ENCODE measurements at regions not wholly inside any gene's neighbourhood (a gene's known extent, or its start where the extent isn't known, plus 50 kb on each side); places are given as distances from the start of the nearest gene placed in this dataset.

GRCh38 chr15:73001840-73002239 is 50.4 kb upstream of the NEO1 start:
- Histone ChIP-seq H3K27me3 (ENCODE audit: control insufficient read depth, insufficient read depth, low read length) (no peaks in the 10 kb centered on the region), H3K4me3 (ENCODE audit: low read length) (no peak overlapping the region), H3K4me1 (ENCODE audit: control insufficient read depth, insufficient read depth, low read length) (peaks cover 19% of the 10 kb centered on the region), H3K9me3 (ENCODE audit: control insufficient read depth, low read length) (no peaks in the 10 kb centered on the region), H3K9ac (ENCODE audit: low read length) (no peak overlapping the region), H3K36me3 (ENCODE audit: control insufficient read depth, insufficient read depth, low read length) (no peaks in the 10 kb centered on the region)

- H3K4me3 ChIP-seq (ENCODE audit: low read length) = no peak overlapping the region
- no peaks in the 10 kb centered on the region for H3K9me3 ChIP-seq (ENCODE audit: control insufficient read depth, low read length)
- peaks cover 25% of the 10 kb centered on the region for H3K4me1 ChIP-seq (ENCODE audit: control insufficient read depth, insufficient read depth, low read length)
- H3K36me3 ChIP-seq (ENCODE audit: control insufficient read depth, insufficient read depth, low read length) = no peaks in the 10 kb centered on the region
- H3K27me3 ChIP-seq (ENCODE audit: control insufficient read depth, insufficient read depth, low read length) = no peaks in the 10 kb centered on the region
- H3K9ac ChIP-seq (ENCODE audit: low read length) = no peak overlapping the region
Observed at GRCh38 chr15:73000293-73000692, 52.0 kb upstream of the NEO1 start.

- Histone ChIP-seq H3K4me1 (ENCODE audit: control insufficient read depth, insufficient read depth, low read length) (peaks cover 32% of the 10 kb centered on the region), H3K27me3 (ENCODE audit: control insufficient read depth, insufficient read depth, low read length) (no peaks in the 10 kb centered on the region), H3K4me3 (ENCODE audit: low read length) (no peak overlapping the region), H3K36me3 (ENCODE audit: control insufficient read depth, insufficient read depth, low read length) (no peaks in the 10 kb centered on the region), H3K9ac (ENCODE audit: low read length) (no peak overlapping the region), H3K9me3 (ENCODE audit: control insufficient read depth, low read length) (no peaks in the 10 kb centered on the region)
Observed at GRCh38 chr15:72999586-72999985, 52.7 kb upstream of the NEO1 start.

- no peak overlapping the region for H3K9ac ChIP-seq (ENCODE audit: low read length)
- no peaks in the 10 kb centered on the region for H3K36me3 ChIP-seq (ENCODE audit: control insufficient read depth, insufficient read depth, low read length)
- H3K27me3 ChIP-seq (ENCODE audit: control insufficient read depth, insufficient read depth, low read length) = no peaks in the 10 kb centered on the region
- no peaks in the 10 kb centered on the region for H3K9me3 ChIP-seq (ENCODE audit: control insufficient read depth, low read length)
- peaks cover 33% of the 10 kb centered on the region for H3K4me1 ChIP-seq (ENCODE audit: control insufficient read depth, insufficient read depth, low read length)
- H3K4me3 ChIP-seq (ENCODE audit: low read length) = no peak overlapping the region
Observed at GRCh38 chr15:72998681-72999466, 53.4 kb upstream of the NEO1 start.

- Histone ChIP-seq H3K4me3 (ENCODE audit: low read length) (no peak overlapping the region), H3K9me3 (ENCODE audit: control insufficient read depth, low read length) (no peaks in the 10 kb centered on the region), H3K9ac (ENCODE audit: low read length) (no peak overlapping the region), H3K4me1 (ENCODE audit: control insufficient read depth, insufficient read depth, low read length) (peaks cover 33% of the 10 kb centered on the region), H3K27me3 (ENCODE audit: control insufficient read depth, insufficient read depth, low read length) (no peaks in the 10 kb centered on the region), H3K36me3 (ENCODE audit: control insufficient read depth, insufficient read depth, low read length) (no peaks in the 10 kb centered on the region)
Observed at GRCh38 chr15:72998226-72998625, 54.0 kb upstream of the NEO1 start.

- no peak overlapping the region for H3K4me3 ChIP-seq (ENCODE audit: low read length)
- H3K4me1 ChIP-seq (ENCODE audit: control insufficient read depth, insufficient read depth, low read length) = peaks cover 33% of the 10 kb centered on the region
- no peak overlapping the region for H3K9ac ChIP-seq (ENCODE audit: low read length)
- H3K36me3 ChIP-seq (ENCODE audit: control insufficient read depth, insufficient read depth, low read length) = no peaks in the 10 kb centered on the region
- H3K9me3 ChIP-seq (ENCODE audit: control insufficient read depth, low read length) = no peaks in the 10 kb centered on the region
- H3K27me3 ChIP-seq (ENCODE audit: control insufficient read depth, insufficient read depth, low read length) = no peaks in the 10 kb centered on the region
Observed at GRCh38 chr15:72995849-72996248, 56.4 kb upstream of the NEO1 start.

- Histone ChIP-seq H3K9ac (ENCODE audit: low read length) (peak overlapping the region; percentile 42), H3K4me3 (ENCODE audit: low read length) (no peak overlapping the region), H3K27me3 (ENCODE audit: control insufficient read depth, insufficient read depth, low read length) (no peaks in the 10 kb centered on the region), H3K4me1 (ENCODE audit: control insufficient read depth, insufficient read depth, low read length) (peaks cover 28% of the 10 kb centered on the region), H3K9me3 (ENCODE audit: control insufficient read depth, low read length) (no peaks in the 10 kb centered on the region), H3K36me3 (ENCODE audit: control insufficient read depth, insufficient read depth, low read length) (no peaks in the 10 kb centered on the region)
Observed at GRCh38 chr15:72994534-72995177, 57.6 kb upstream of the NEO1 start.

GRCh38 chr15:72992841-72993252 is 59.4 kb upstream of the NEO1 start:
- H3K36me3 ChIP-seq (ENCODE audit: control insufficient read depth, insufficient read depth, low read length) = no peaks in the 10 kb centered on the region
- H3K4me3 ChIP-seq (ENCODE audit: low read length) = no peak overlapping the region
- H3K9me3 ChIP-seq (ENCODE audit: control insufficient read depth, low read length) = no peaks in the 10 kb centered on the region
- H3K4me1 ChIP-seq (ENCODE audit: control insufficient read depth, insufficient read depth, low read length) = peaks cover 14% of the 10 kb centered on the region
- no peak overlapping the region for H3K9ac ChIP-seq (ENCODE audit: low read length)
- H3K27me3 ChIP-seq (ENCODE audit: control insufficient read depth, insufficient read depth, low read length) = no peaks in the 10 kb centered on the region

- no peaks in the 10 kb centered on the region for H3K27me3 ChIP-seq (ENCODE audit: control insufficient read depth, insufficient read depth, low read length)
- no peak overlapping the region for H3K9ac ChIP-seq (ENCODE audit: low read length)
- H3K36me3 ChIP-seq (ENCODE audit: control insufficient read depth, insufficient read depth, low read length) = no peaks in the 10 kb centered on the region
- peaks cover 11% of the 10 kb centered on the region for H3K4me1 ChIP-seq (ENCODE audit: control insufficient read depth, insufficient read depth, low read length)
- no peak overlapping the region for H3K4me3 ChIP-seq (ENCODE audit: low read length)
- H3K9me3 ChIP-seq (ENCODE audit: control insufficient read depth, low read length) = no peaks in the 10 kb centered on the region
Observed at GRCh38 chr15:72991026-72991425, 61.2 kb upstream of the NEO1 start.

- Histone ChIP-seq H3K27me3 (ENCODE audit: control insufficient read depth, insufficient read depth, low read length) (peaks cover 4% of the 10 kb centered on the region), H3K9ac (ENCODE audit: low read length) (no peak overlapping the region), H3K9me3 (ENCODE audit: control insufficient read depth, low read length) (no peaks in the 10 kb centered on the region), H3K4me3 (ENCODE audit: low read length) (no peak overlapping the region), H3K4me1 (ENCODE audit: control insufficient read depth, insufficient read depth, low read length) (no peaks in the 10 kb centered on the region), H3K36me3 (ENCODE audit: control insufficient read depth, insufficient read depth, low read length) (no peaks in the 10 kb centered on the region)
Observed at GRCh38 chr15:72983801-72984545, 68.3 kb upstream of the NEO1 start.

- Histone ChIP-seq H3K4me1 (ENCODE audit: control insufficient read depth, insufficient read depth, low read length) (no peaks in the 10 kb centered on the region), H3K9me3 (ENCODE audit: control insufficient read depth, low read length) (no peaks in the 10 kb centered on the region), H3K36me3 (ENCODE audit: control insufficient read depth, insufficient read depth, low read length) (no peaks in the 10 kb centered on the region), H3K27me3 (ENCODE audit: control insufficient read depth, insufficient read depth, low read length) (peaks cover 4% of the 10 kb centered on the region), H3K9ac (ENCODE audit: low read length) (no peak overlapping the region), H3K4me3 (ENCODE audit: low read length) (no peak overlapping the region)
Observed at GRCh38 chr15:72982714-72983113, 69.5 kb upstream of the NEO1 start.

- Histone ChIP-seq H3K4me3 (ENCODE audit: low read length) (no peak overlapping the region), H3K9ac (ENCODE audit: low read length) (no peak overlapping the region), H3K9me3 (ENCODE audit: control insufficient read depth, low read length) (no peaks in the 10 kb centered on the region), H3K4me1 (ENCODE audit: control insufficient read depth, insufficient read depth, low read length) (no peaks in the 10 kb centered on the region), H3K36me3 (ENCODE audit: control insufficient read depth, insufficient read depth, low read length) (no peaks in the 10 kb centered on the region), H3K27me3 (ENCODE audit: control insufficient read depth, insufficient read depth, low read length) (peaks cover 4% of the 10 kb centered on the region)
Observed at GRCh38 chr15:72980661-72981060, 71.6 kb upstream of the NEO1 start.

All from mucosa of stomach (tissue), 1 donor.